Spinal cord (tissue), 10 donors: ENCODE measurements at regions not wholly inside any gene's neighbourhood (a gene's known extent, or its start where the extent isn't known, plus 50 kb on each side); places are given as distances from the start of the nearest gene placed in this dataset. TPM values are rescaled to one million over a fixed set of nuclear protein-coding genes. Genes with fewer than 3 reads are reported as not detected.

Experiments
- DNase-seq, 6 donors: peaks; one replicate each; pipeline versions ENCODE4 v3.0.0 to v3.0.0-alpha.2; 2013 to 2015; ENCODE audit warnings: low spot score in 6 of 6, low read depth in 4 of 6
- H3K27ac ChIP-seq: one replicate; pipeline ENCODE4 v1.5.1; 2013; ENCODE audit warnings: low read depth, low read length, control low read depth
- H3K27me3 ChIP-seq: one replicate; pipeline ENCODE4 v1.6.1; 2013; ENCODE audit warnings: low read length; ENCODE audit not compliant: control insufficient read depth, insufficient read depth
- H3K36me3 ChIP-seq: one replicate; pipeline ENCODE4 v1.6.1; 2013; ENCODE audit warnings: low read length; ENCODE audit not compliant: control insufficient read depth, insufficient read depth
- H3K4me1 ChIP-seq: one replicate; pipeline ENCODE4 v1.6.1; 2013; ENCODE audit warnings: low read length; ENCODE audit not compliant: control insufficient read depth, insufficient read depth
- H3K4me3 ChIP-seq: one replicate; pipeline ENCODE4 v1.5.1; 2013; ENCODE audit warnings: low read depth, low read length, control low read depth
- H3K9me3 ChIP-seq: one replicate; pipeline ENCODE4 v1.6.1; 2013; ENCODE audit warnings: low read length; ENCODE audit not compliant: control insufficient read depth, insufficient read depth
- WGBS: methylation state at CpG from one replicate; pipeline ENCODE4 v1.1.5; 2013; ENCODE audit warnings: missing lambda C conversion rate; ENCODE audit not compliant: insufficient coverage; 5-methylcytosine and 5-hydroxymethylcytosine counted together
- small RNA-seq: library from RNA; depleted of rRNA; stranded (forward); fragments of <200 nt; gene quantifications from one replicate; pipeline ENCODE3, GENCODE V24; 2014; ENCODE audit warnings: low replicate concordance
- donor health status: healthy.

- WGBS = no CpG with 5 or more reads among the region's 3 CpGs
- DNase-seq = no peak
- Histone ChIP-seq H3K36me3 (no peaks in the 10 kb centered on the region), H3K4me3 (no peak overlapping the region), H3K9me3 (no peaks in the 10 kb centered on the region), H3K27me3 (no peaks in the 10 kb centered on the region), H3K4me1 (no peaks in the 10 kb centered on the region), H3K27ac (no peak overlapping the region)
Measured at GRCh38 chr20:57761413-57761734, 51.6 kb upstream of the PMEPA1 start.

GRCh38 chr20:57760698-57761412, 51.0 kb upstream of the PMEPA1 start:
- DNase-seq = no peak
- Histone ChIP-seq H3K9me3 (no peaks in the 10 kb centered on the region), H3K4me1 (no peaks in the 10 kb centered on the region), H3K4me3 (no peak overlapping the region), H3K27ac (no peak overlapping the region), H3K36me3 (no peaks in the 10 kb centered on the region), H3K27me3 (no peaks in the 10 kb centered on the region)
- 100% methylated on average over 2 of the region's 4 CpGs for WGBS

- no peak for DNase-seq
- H3K36me3 ChIP-seq = no peaks in the 10 kb centered on the region
- no peak overlapping the region for H3K4me3 ChIP-seq
- no peaks in the 10 kb centered on the region for H3K27me3 ChIP-seq
- no peaks in the 10 kb centered on the region for H3K4me1 ChIP-seq
- H3K9me3 ChIP-seq = no peaks in the 10 kb centered on the region
- H3K27ac ChIP-seq = no peak overlapping the region
- WGBS = 63% methylated on average over 2 of the region's 4 CpGs
Measured at GRCh38 chr20:57759724-57760123, 49.9 kb upstream of the PMEPA1 start.

Small RNA genes lying in the stretch of these regions (small RNA-seq; reads per million reads assigned to genes)
- not detected for gene MIR4532
